PFSK-1 (cell line): ENCODE measurements at regions not wholly inside any gene's neighbourhood (a gene's known extent, or its start where the extent isn't known, plus 50 kb on each side); places are given as distances from the start of the nearest gene placed in this dataset.

ENCODE experiments used
- FOXP2 ChIP-seq: optimal IDR thresholded peaks from 2 replicates; pipeline ENCODE3; 2011; ENCODE audit warnings: borderline replicate concordance, control low read depth, inconsistent platforms; ENCODE audit not compliant: insufficient read depth; ENCODE audit errors: extremely low read length, extremely low read depth
- POLR2AphosphoS5 ChIP-seq: IDR thresholded peaks from 2 replicates; pipeline ENCODE4 v1.6.1; 2012; ENCODE audit warnings: low read depth, mild to moderate bottlenecking, control low read depth, low read length, moderate library complexity
- REST ChIP-seq, 2 experiments: IDR thresholded peaks; 2 replicates each; pipeline versions ENCODE4 v1.6.1 to v1.8.0; 2011 to 2012; ENCODE audit warnings: low read depth in 2 of 2, low read length in 2 of 2, control low read depth in 1 of 2, inconsistent platforms in 1 of 2, mild to moderate bottlenecking in 1 of 2, moderate library complexity in 1 of 2; ENCODE audit not compliant: insufficient read depth in 1 of 2
- SIN3A ChIP-seq: IDR thresholded peaks from 2 replicates; pipeline ENCODE4 v1.6.1; 2012; ENCODE audit warnings: mild to moderate bottlenecking, low read length, moderate library complexity, borderline replicate concordance; ENCODE audit not compliant: insufficient read depth
- TAF1 ChIP-seq: IDR thresholded peaks from 2 replicates; pipeline ENCODE4 v1.6.1; 2012; ENCODE audit warnings: low read length, control low read depth, borderline replicate concordance; ENCODE audit not compliant: insufficient read depth

GRCh38 chr4:67167849-67168248, 377.5 kb downstream of the CENPC start:
- no peak for TF ChIP-seq REST (IDR thresholded peaks at IDR 0.05; ENCODE audit: insufficient read depth in 1 of 2, low read depth in 2 of 2, low read length in 2 of 2)
- no peak for TF ChIP-seq SIN3A
- TF ChIP-seq TAF1 = no peak
- no peak for TF ChIP-seq FOXP2
- TF ChIP-seq POLR2AphosphoS5 = no peak

GRCh38 chr4:67162690-67163089, 382.6 kb downstream of the CENPC start:
- TF ChIP-seq POLR2AphosphoS5 (no peak), SIN3A (no peak), REST (IDR thresholded peaks at IDR 0.05; ENCODE audit: insufficient read depth in 1 of 2, low read depth in 2 of 2, low read length in 2 of 2) (no peak), FOXP2 (no peak), TAF1 (no peak)

- TF ChIP-seq TAF1 (no peak), FOXP2 (no peak), REST (IDR thresholded peaks at IDR 0.05; ENCODE audit: insufficient read depth in 1 of 2, low read depth in 2 of 2, low read length in 2 of 2) (no peak), SIN3A (no peak), POLR2AphosphoS5 (no peak)
These were observed 384.0 kb downstream of the CENPC start for GRCh38 chr4:67161311-67161710.

- TF ChIP-seq REST (IDR thresholded peaks at IDR 0.05; ENCODE audit: insufficient read depth in 1 of 2, low read depth in 2 of 2, low read length in 2 of 2) (no peak), TAF1 (no peak), SIN3A (no peak), POLR2AphosphoS5 (no peak), FOXP2 (no peak)
These were observed 384.9 kb downstream of the CENPC start for GRCh38 chr4:67160394-67160793.

- TF ChIP-seq SIN3A (no peak), FOXP2 (no peak)
These were observed 386.6 kb downstream of the CENPC start for GRCh38 chr4:67158666-67159065.

- TF ChIP-seq TAF1 (no peak), SIN3A (no peak), FOXP2 (no peak), REST (IDR thresholded peaks at IDR 0.05; ENCODE audit: insufficient read depth in 1 of 2, low read depth in 2 of 2, low read length in 2 of 2) (no peak), POLR2AphosphoS5 (no peak)
These were observed 392.3 kb downstream of the CENPC start for GRCh38 chr4:67152976-67153375.
